ENCODE measurements at regions not wholly inside any gene's neighbourhood (a gene's known extent, or its start where the extent isn't known, plus 50 kb on each side); places are given as distances from the start of the nearest gene placed in this dataset.

- no peak overlapping the region for H3K14ac ChIP-seq (replicated peaks; ENCODE audit: low read depth, low read length)
- no peak overlapping the region for H3K18ac ChIP-seq (ENCODE audit: low read depth, low read length)
- no peak overlapping the region for H2AK9ac ChIP-seq (replicated peaks; ENCODE audit: low read depth, low read length, poor library complexity)
- no peak overlapping the region for H3K27ac ChIP-seq (ENCODE audit: insufficient read depth, low read length)
- H3K9me1 ChIP-seq (ENCODE audit: insufficient read depth, low read length): peaks cover 3% of the 10 kb centered on the region; the same call in 1 of the 2 replicates
- H2BK5ac ChIP-seq (ENCODE audit: low read depth, low read length, poor library complexity, severe bottlenecking): no peak overlapping the region
- no peak overlapping the region for H3K9ac ChIP-seq (ENCODE audit: low read depth, low read length)
- in situ Hi-C loops (cut with MboI; ENCODE audit: low sequenced_read_pairs): no loop called here
- no peaks in the 10 kb centered on the region for H4K20me1 ChIP-seq (ENCODE audit: insufficient read depth, low read length)
- H2AFZ ChIP-seq (replicated peaks; ENCODE audit: low read length, poor library complexity): no peak overlapping the region
- H3K36me3 ChIP-seq (ENCODE audit: control insufficient read depth, insufficient read depth, low read length): no peaks in the 10 kb centered on the region
- H3K56ac ChIP-seq (ENCODE audit: extremely low read depth, insufficient read depth, low read length): no peak overlapping the region
- no peaks in the 10 kb centered on the region for H3K79me1 ChIP-seq (ENCODE audit: low read depth in 1 of 2, low read length in 2 of 2)
- intact Hi-C loops (cut with micrococcal nuclease): no loop called here
- dilution Hi-C loops (cut with HindIII; ENCODE audit: low sequenced_read_pairs, unreplicated experiment): no loop called here
- H3K4me2 ChIP-seq (ENCODE audit: low read depth, low read length): no peak overlapping the region
- H3K4me1 ChIP-seq (ENCODE audit: control insufficient read depth, insufficient read depth, low read length): no peaks in the 10 kb centered on the region
- WGBS, 2 experiments (ENCODE audit: extremely low coverage in 2 of 2, insufficient read length in 1 of 2): 83% methylated on average over 1 of the region's 1 CpG; no CpG with 5 or more reads in 1 of the 2 experiments
- no peaks in the 10 kb centered on the region for H3K9me3 ChIP-seq (ENCODE audit: control insufficient read depth, insufficient read depth, low read length)
- ATAC-seq (ENCODE audit: low read depth): no peak
- no TSS peak for BruUV-seq (replicated peaks)
- no peak overlapping the region for H3K23ac ChIP-seq (ENCODE audit: low read depth, low read length)
- TF ChIP-seq MAFK (IDR thresholded peaks at IDR 0.05; ENCODE audit: low read depth, low read length) (no peak), RAD21 (IDR thresholded peaks at IDR 0.05; ENCODE audit: low read length) (no peak)
- H4K8ac ChIP-seq (ENCODE audit: low read depth in 2 of 2, low read length in 2 of 2): no peak overlapping the region
- no peak overlapping the region for H2AK5ac ChIP-seq (ENCODE audit: low read depth, low read length)
- no peak overlapping the region for H3K4ac ChIP-seq (ENCODE audit: low read depth, low read length)
- peaks cover 49% of the 10 kb centered on the region for H3K27me3 ChIP-seq (ENCODE audit: control insufficient read depth, insufficient read depth, low read length)
- ChIA-PET CTCF (interaction anchor here (1.7 kb wide), 1 partner anchor 11 kb away, joined by 7 read pairs; no protein-coding TSS in a partner anchor), POLR2A (ENCODE audit: unreplicated experiment) (no interaction called here)
- no peak overlapping the region for H4K5ac ChIP-seq (ENCODE audit: low read depth, low read length)
- no peak overlapping the region for H2BK120ac ChIP-seq (ENCODE audit: low read depth, low read length)
- no peak for DNase-seq
- no peak overlapping the region for H2BK20ac ChIP-seq (ENCODE audit: low read depth, low read length)
- no peak overlapping the region for H4K91ac ChIP-seq (ENCODE audit: insufficient read depth, low read depth, low read length)
- no peak overlapping the region for H2BK15ac ChIP-seq (ENCODE audit: low read depth, low read length)
- H3K4me3 ChIP-seq (ENCODE audit: insufficient read depth, low read depth, low read length): no peak overlapping the region
These were observed 219.7 kb upstream of the SPRED2 start for GRCh38 chr2:65652066-65652465.

All from IMR-90 (cell line).